GM23248 (cell line): ENCODE measurements at regions not wholly inside any gene's neighbourhood (a gene's known extent, or its start where the extent isn't known, plus 50 kb on each side); places are given as distances from the start of the nearest gene placed in this dataset.

Experiments
- DNase-seq: peaks from one replicate; pipeline ENCODE4 v3.0.0-alpha.2; 2015
- H2AFZ ChIP-seq: fragments of 200-600 bp; sonication (generic); 2 replicates; pipeline ENCODE4 v1.6.1; 2016; ENCODE audit warnings: antibody characterized with exemption
- H3F3A ChIP-seq: fragments of 200-600 bp; sonication (generic); 2 replicates; pipeline ENCODE4 v1.6.1; 2016; ENCODE audit warnings: mild to moderate bottlenecking, antibody characterized with exemption, mixed run types; ENCODE audit not compliant: insufficient read depth
- H3K27ac ChIP-seq: fragments of 200-600 bp; sonication (generic); 2 replicates; pipeline ENCODE4 v1.5.1; 2016; ENCODE audit warnings: mild to moderate bottlenecking
- H3K27me3 ChIP-seq: fragments of 200-600 bp; sonication (generic); replicated peaks from 2 replicates; pipeline ENCODE4 v1.6.1; 2016; ENCODE audit warnings: mild to moderate bottlenecking; ENCODE audit not compliant: insufficient read depth
- H3K36me3 ChIP-seq: fragments of 200-600 bp; sonication (generic); 2 replicates; pipeline ENCODE4 v1.6.1; 2016; ENCODE audit warnings: low read depth, mild to moderate bottlenecking
- H3K4me1 ChIP-seq: fragments of 200-600 bp; sonication (generic); 2 replicates; pipeline ENCODE4 v1.6.1; 2016; ENCODE audit warnings: mild to moderate bottlenecking; ENCODE audit not compliant: insufficient read depth
- H3K4me2 ChIP-seq: fragments of 200-600 bp; sonication (generic); one replicate; pipeline ENCODE4 v1.6.1; 2016; ENCODE audit warnings: mild to moderate bottlenecking; ENCODE audit not compliant: unreplicated experiment
- H3K4me3 ChIP-seq: fragments of 200-600 bp; sonication (generic); 2 replicates; pipeline ENCODE4 v1.5.1; 2016; ENCODE audit warnings: mild to moderate bottlenecking
- H3K79me2 ChIP-seq: fragments of 200-600 bp; sonication (generic); 2 replicates; pipeline ENCODE4 v1.6.1; 2016; ENCODE audit warnings: mild to moderate bottlenecking; ENCODE audit not compliant: insufficient read depth
- H3K9ac ChIP-seq: fragments of 200-600 bp; sonication (generic); 2 replicates; pipeline ENCODE4 v1.6.1; 2016; ENCODE audit warnings: mild to moderate bottlenecking
- H3K9me2 ChIP-seq: fragments of 200-600 bp; sonication (generic); 2 replicates; pipeline ENCODE4 v1.6.1; 2016; ENCODE audit warnings: mixed run types, mild to moderate bottlenecking, moderate library complexity; ENCODE audit not compliant: insufficient read depth
- H3K9me3 ChIP-seq: fragments of 200-600 bp; sonication (generic); one replicate; pipeline ENCODE4 v1.6.1; 2017; ENCODE audit warnings: low read depth
- H4K20me1 ChIP-seq: fragments of 200-600 bp; sonication (generic); 2 replicates; pipeline ENCODE4 v1.6.0; 2016; ENCODE audit not compliant: insufficient read depth
- EZH2 ChIP-seq: fragments of 200-600 bp; sonication (generic); IDR thresholded peaks from 2 replicates; pipeline ENCODE4 v1.6.1; 2018; ENCODE audit warnings: antibody characterized with exemption, mild to moderate bottlenecking; ENCODE audit not compliant: insufficient read depth, poor library complexity, severe bottlenecking
- EZH2phosphoT487 ChIP-seq: fragments of 200-600 bp; sonication (generic); IDR thresholded peaks from 2 replicates; pipeline ENCODE4 v1.6.1; 2018; ENCODE audit warnings: antibody characterized with exemption, moderate library complexity, mild to moderate bottlenecking, low read depth; ENCODE audit not compliant: insufficient read depth
- WGBS, 2 experiments: methylation state at CpG; one replicate each; pipeline ENCODE4 v1.1.6; 2015 to 2017; ENCODE audit warnings: low lambda C conversion rate in 2 of 2, low coverage in 1 of 2; ENCODE audit errors: missing lambda C conversion rate in 2 of 2; 5-methylcytosine and 5-hydroxymethylcytosine counted together
- in situ Hi-C: fragments of 300-500 bp; cut with MboI; formaldehyde crosslinking; loops from 2 replicates; pipeline ENCODE4 v1.15.0; 2020

DNA sequence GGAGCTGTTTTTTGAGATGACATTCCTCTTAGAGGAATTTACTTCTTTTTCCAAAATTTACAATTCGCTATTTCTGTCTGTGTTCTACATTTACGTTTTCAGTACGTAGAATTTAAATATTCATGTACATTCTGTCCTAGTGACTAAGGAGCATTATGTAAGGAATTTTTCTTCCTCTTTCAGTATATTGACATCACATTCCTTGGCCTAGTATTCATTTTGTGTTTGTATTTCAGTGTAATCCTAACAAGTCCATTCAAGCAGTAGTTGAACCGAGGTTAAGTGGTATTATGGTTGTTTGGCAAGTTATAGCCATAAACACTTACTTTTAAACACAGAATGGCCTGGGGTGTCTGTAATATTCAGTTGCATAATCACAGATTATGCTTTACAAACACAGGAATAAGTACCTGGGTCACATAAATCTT is 465.2 kb downstream of the PCNX1 start:
- Histone ChIP-seq H3K4me3 (peak overlapping the region; percentile 58), H3K79me2 (peaks cover 79% of the 10 kb centered on the region), H3K36me3 (no peaks in the 10 kb centered on the region; the same call in 1 of the 2 replicates), H3K9ac (peak overlapping the region; percentile 36), H3K4me2 (peak overlapping the region; percentile 85), H3F3A (peaks cover 46% of the 10 kb centered on the region), H3K27me3 (no peaks in the 10 kb centered on the region), H3K27ac (peak overlapping the region; percentile 75), H3K9me2 (no peaks in the 10 kb centered on the region), H4K20me1 (no peaks in the 10 kb centered on the region), H3K9me3 (no peaks in the 10 kb centered on the region), H2AFZ (no peak overlapping the region), H3K4me1 (peaks cover 28% of the 10 kb centered on the region)
- 23 to 32% methylated on average over 4 of the region's 4 CpGs for WGBS, 2 experiments
- TF ChIP-seq EZH2phosphoT487 (no peak), EZH2 (no peak)
- peak; percentile 71 for DNase-seq
- in situ Hi-C loops, result no loop called here

DNA sequence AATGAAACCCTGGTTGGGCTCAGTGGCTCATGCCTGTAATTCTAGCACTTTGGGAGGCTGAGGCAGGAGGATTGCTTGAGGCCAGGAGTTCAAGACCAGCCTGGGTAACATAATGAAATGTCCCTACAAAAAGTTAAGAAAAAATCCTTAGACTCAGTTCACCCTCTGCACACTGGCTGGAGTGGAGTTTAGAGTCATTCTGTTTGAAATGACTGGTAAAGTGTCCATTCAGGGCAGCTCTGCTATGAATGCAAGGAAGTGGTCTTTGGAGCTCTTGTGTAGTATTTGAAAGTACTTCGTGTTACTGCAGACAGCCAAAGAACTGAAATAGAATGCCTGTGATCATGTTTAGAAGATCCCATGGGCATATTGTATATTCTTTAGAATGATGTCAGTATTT is 466.5 kb downstream of the PCNX1 start:
- no peaks in the 10 kb centered on the region for H3K9me3 ChIP-seq
- H3K4me2 ChIP-seq, result no peak overlapping the region
- 96 to 100% methylated on average over 1 of the region's 1 CpG for WGBS, 2 experiments
- no peak overlapping the region for H2AFZ ChIP-seq
- no peaks in the 10 kb centered on the region; the same call in 1 of the 2 replicates for H3K36me3 ChIP-seq
- H3K9me2 ChIP-seq, result no peaks in the 10 kb centered on the region
- no peak for TF ChIP-seq EZH2phosphoT487
- TF ChIP-seq EZH2, result no peak
- peak overlapping the region; percentile 75 for H3K27ac ChIP-seq
- DNase-seq, result no peak
- no peak overlapping the region for H3K9ac ChIP-seq
- H4K20me1 ChIP-seq, result no peaks in the 10 kb centered on the region
- H3F3A ChIP-seq, result peaks cover 46% of the 10 kb centered on the region
- H3K4me1 ChIP-seq, result peaks cover 32% of the 10 kb centered on the region
- in situ Hi-C loops, result no loop called here
- H3K27me3 ChIP-seq, result no peaks in the 10 kb centered on the region
- H3K79me2 ChIP-seq, result peaks cover 87% of the 10 kb centered on the region
- no peak overlapping the region for H3K4me3 ChIP-seq

DNA sequence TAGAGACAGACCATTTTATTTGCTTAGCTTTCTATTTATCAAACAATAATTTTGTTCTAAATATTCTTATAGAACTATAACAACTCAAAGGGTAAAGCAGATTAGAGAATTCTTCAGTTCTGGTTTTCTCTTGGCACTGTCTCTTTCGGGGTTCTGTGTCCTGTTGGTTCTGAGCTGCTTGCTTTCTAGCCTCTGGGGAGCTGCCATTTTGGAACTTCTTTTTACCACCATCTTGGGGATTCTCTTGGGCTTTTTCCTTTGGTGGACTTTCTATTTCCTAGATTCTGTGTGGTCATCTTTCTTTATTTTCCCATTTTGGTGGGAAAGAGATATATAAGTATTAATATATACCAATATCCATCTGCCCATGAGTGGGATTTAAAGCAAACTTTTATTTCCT is 467.7 kb downstream of the PCNX1 start:
- in situ Hi-C loops, result no loop called here
- Histone ChIP-seq H3K9me2 (no peaks in the 10 kb centered on the region), H4K20me1 (no peaks in the 10 kb centered on the region), H3K36me3 (no peaks in the 10 kb centered on the region; the same call in 1 of the 2 replicates), H3K4me3 (no peak overlapping the region), H3K79me2 (peaks cover 99% of the 10 kb centered on the region), H3K9ac (no peak overlapping the region), H3K4me1 (peaks cover 34% of the 10 kb centered on the region), H3K9me3 (no peaks in the 10 kb centered on the region), H3K4me2 (no peak overlapping the region), H3F3A (peaks cover 47% of the 10 kb centered on the region), H3K27ac (no peak overlapping the region), H2AFZ (no peak overlapping the region), H3K27me3 (no peaks in the 10 kb centered on the region)
- no peak for DNase-seq
- TF ChIP-seq EZH2phosphoT487, result no peak
- no peak for TF ChIP-seq EZH2
- WGBS, 2 experiments, result 90 to 95% methylated on average over 1 of the region's 1 CpG

DNA sequence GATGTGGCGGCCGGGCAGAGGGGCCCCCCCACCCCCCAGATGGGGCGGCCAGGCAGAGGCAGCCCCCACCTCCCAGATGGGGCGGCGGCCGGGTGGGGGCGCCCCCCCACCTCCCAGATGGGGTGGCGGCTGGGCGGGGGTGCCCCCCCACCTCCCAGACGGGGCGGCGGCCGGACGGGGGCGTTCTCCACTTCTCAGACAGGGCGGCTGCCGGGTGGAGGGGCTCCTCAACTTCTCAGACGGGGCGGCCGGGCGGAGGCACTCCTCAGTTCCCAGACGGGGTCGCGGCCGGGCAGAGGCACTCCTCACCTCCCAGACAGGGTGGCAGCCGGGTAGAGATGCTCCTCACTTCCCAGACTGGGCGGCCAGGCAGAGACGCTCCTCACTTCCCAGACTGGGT is 469.8 kb downstream of the PCNX1 start:
- no peaks in the 10 kb centered on the region; the same call in 1 of the 2 replicates for H3K36me3 ChIP-seq
- no peak overlapping the region for H3K4me3 ChIP-seq
- H3K9me3 ChIP-seq, result no peaks in the 10 kb centered on the region
- H3F3A ChIP-seq, result peaks cover 60% of the 10 kb centered on the region
- no peak overlapping the region for H3K4me2 ChIP-seq
- H3K9ac ChIP-seq, result no peak overlapping the region
- WGBS, 2 experiments, result 97 to 100% methylated on average over 4 to 28 of the region's 28 CpGs
- no peak overlapping the region for H3K27ac ChIP-seq
- TF ChIP-seq EZH2 (no peak), EZH2phosphoT487 (no peak)
- no peak overlapping the region for H2AFZ ChIP-seq
- H3K79me2 ChIP-seq, result peaks cover 100% of the 10 kb centered on the region
- in situ Hi-C loops, result no loop called here
- H4K20me1 ChIP-seq, result no peaks in the 10 kb centered on the region
- peaks cover 46% of the 10 kb centered on the region for H3K4me1 ChIP-seq
- no peaks in the 10 kb centered on the region for H3K9me2 ChIP-seq
- H3K27me3 ChIP-seq, result no peaks in the 10 kb centered on the region
- no peak for DNase-seq

DNA sequence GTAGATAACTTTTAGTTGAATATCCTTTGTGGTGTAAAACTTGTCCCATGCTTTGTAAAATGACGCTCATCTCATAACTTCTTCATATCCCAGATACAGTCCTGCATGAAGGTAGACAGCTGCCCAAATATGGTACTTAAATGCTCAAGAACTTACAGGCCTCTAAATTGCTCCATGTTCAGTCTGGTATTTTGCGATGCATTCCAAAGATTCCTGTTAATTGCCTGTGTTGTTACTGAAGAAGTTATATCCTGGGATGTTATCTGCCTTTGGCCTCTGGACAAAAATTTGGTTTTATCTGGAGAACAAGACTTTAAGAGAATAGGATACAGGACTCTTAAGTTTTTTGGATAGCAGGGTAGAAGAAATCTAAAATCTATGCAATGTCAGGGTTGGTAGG is 473.0 kb downstream of the PCNX1 start:
- Histone ChIP-seq H3K27ac (no peak overlapping the region), H3K4me1 (peaks cover 39% of the 10 kb centered on the region), H3K36me3 (no peaks in the 10 kb centered on the region; the same call in 1 of the 2 replicates), H3K27me3 (no peaks in the 10 kb centered on the region), H3K9ac (no peak overlapping the region), H3K4me2 (peak overlapping the region; percentile 42), H3K4me3 (no peak overlapping the region), H3K9me3 (no peaks in the 10 kb centered on the region), H3K79me2 (peaks cover 100% of the 10 kb centered on the region), H3F3A (peaks cover 34% of the 10 kb centered on the region), H3K9me2 (no peaks in the 10 kb centered on the region), H4K20me1 (no peaks in the 10 kb centered on the region), H2AFZ (no peak overlapping the region)
- 97 to 100% methylated on average over 2 of the region's 2 CpGs for WGBS, 2 experiments
- in situ Hi-C loops, result no loop called here
- peak; percentile 19 for DNase-seq
- no peak for TF ChIP-seq EZH2phosphoT487
- no peak for TF ChIP-seq EZH2
